ENCODE measurements at regions not wholly inside any gene's neighbourhood (a gene's known extent, or its start where the extent isn't known, plus 50 kb on each side); places are given as distances from the start of the nearest gene placed in this dataset.

GRCh38 chr19:32123355-32123940, 222.0 kb upstream of the ZNF507 start:
- no peak overlapping the region for H3K27ac ChIP-seq
- TF ChIP-seq CTCF (conservative IDR thresholded peaks at IDR 0.05) = no peak

- no peak overlapping the region for H3K27ac ChIP-seq
- no peak for TF ChIP-seq CTCF (conservative IDR thresholded peaks at IDR 0.05)
Observed at GRCh38 chr19:32124585-32124984, 220.8 kb upstream of the ZNF507 start.

GRCh38 chr19:32129141-32129540, 216.3 kb upstream of the ZNF507 start:
- no peak for TF ChIP-seq CTCF (conservative IDR thresholded peaks at IDR 0.05)
- H3K27ac ChIP-seq = no peak overlapping the region

GRCh38 chr19:32130332-32130731, 215.1 kb upstream of the ZNF507 start:
- no peak overlapping the region for H3K27ac ChIP-seq
- TF ChIP-seq CTCF (conservative IDR thresholded peaks at IDR 0.05) = no peak

GRCh38 chr19:32131005-32131404, 214.4 kb upstream of the ZNF507 start:
- no peak for TF ChIP-seq CTCF (conservative IDR thresholded peaks at IDR 0.05)
- H3K27ac ChIP-seq = no peak overlapping the region

- no peak overlapping the region for H3K27ac ChIP-seq
- no peak; the same call in 1 of the 2 replicates for TF ChIP-seq CTCF (conservative IDR thresholded peaks at IDR 0.05)
Observed at GRCh38 chr19:32138416-32138815, 207.0 kb upstream of the ZNF507 start.

GRCh38 chr19:32141840-32142511, 203.4 kb upstream of the ZNF507 start:
- H3K27ac ChIP-seq = no peak overlapping the region
- TF ChIP-seq CTCF (conservative IDR thresholded peaks at IDR 0.05) = no peak
